Bronchial epithelial cell (primary cell): ENCODE measurements at regions not wholly inside any gene's neighbourhood (a gene's known extent, or its start where the extent isn't known, plus 50 kb on each side); places are given as distances from the start of the nearest gene placed in this dataset.

Experiments
- DNase-seq: peaks from one replicate; pipeline ENCODE4 v3.0.0-alpha.2; 2010; ENCODE audit warnings: low read depth
- FAIRE-seq: peaks from 2 replicates; lab custom pipeline; 2011; peaks lifted over from hg19 to GRCh38; lab: Jason Lieb, UNC
- H3K27me3 ChIP-seq: 2 replicates; pipeline ENCODE4 v1.5.1; 2011; ENCODE audit warnings: low read length; ENCODE audit not compliant: control insufficient read depth, insufficient read depth
- H3K36me3 ChIP-seq: 2 replicates; pipeline ENCODE4 v1.5.1; 2011; ENCODE audit warnings: low read length; ENCODE audit not compliant: control insufficient read depth, insufficient read depth
- H3K4me3 ChIP-seq: 2 replicates; pipeline ENCODE4 v1.5.1; 2011; ENCODE audit warnings: mild to moderate bottlenecking, low read depth, low read length, control low read depth
- TF ChIP-seq, protein P1 (sequence below): IDR thresholded peaks from 2 replicates; pipeline ENCODE4 v1.5.1; 2011; ENCODE audit warnings: mild to moderate bottlenecking, moderate library complexity, low read length, control low read depth, inconsistent platforms; ENCODE audit not compliant: insufficient read depth, severe bottlenecking

DNA sequence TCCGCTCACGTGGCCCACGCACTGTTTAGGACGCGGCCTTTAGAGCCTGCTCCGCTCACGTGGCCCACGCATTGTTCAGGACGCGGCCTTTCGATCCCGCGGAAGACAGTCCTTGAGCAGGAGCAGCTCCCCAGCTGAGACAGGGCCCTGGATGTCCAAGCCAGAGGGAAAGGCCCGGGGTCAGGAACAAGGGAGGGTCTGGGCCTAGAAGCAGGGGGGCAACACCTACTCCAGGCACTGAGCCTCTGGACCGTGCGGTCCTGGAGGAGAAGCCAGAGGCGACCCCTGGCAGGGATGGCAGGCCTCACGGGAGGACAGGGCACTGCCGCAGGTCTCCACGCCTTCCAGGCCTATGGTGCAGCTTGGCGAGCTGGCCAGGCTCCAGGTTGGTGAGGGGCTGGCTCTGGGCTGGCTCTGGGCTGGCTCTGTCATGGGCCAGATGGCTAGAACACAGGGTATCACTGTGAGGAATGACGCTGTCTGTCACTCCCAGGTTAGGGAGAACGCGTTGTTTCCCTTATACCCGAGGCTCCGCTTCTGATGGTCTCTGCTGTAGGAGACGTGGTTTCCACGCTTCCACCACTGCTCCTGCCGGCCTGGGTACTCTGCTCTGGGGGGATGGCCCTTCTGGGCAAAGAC, 341.7 kb downstream of the TMEM121 start:
- FAIRE-seq = no peak
- H3K27me3 ChIP-seq = no peaks in the 10 kb centered on the region
- DNase-seq = no peak
- H3K4me3 ChIP-seq = no peak overlapping the region
- H3K36me3 ChIP-seq = no peaks in the 10 kb centered on the region
- TF ChIP-seq, protein P1, sequence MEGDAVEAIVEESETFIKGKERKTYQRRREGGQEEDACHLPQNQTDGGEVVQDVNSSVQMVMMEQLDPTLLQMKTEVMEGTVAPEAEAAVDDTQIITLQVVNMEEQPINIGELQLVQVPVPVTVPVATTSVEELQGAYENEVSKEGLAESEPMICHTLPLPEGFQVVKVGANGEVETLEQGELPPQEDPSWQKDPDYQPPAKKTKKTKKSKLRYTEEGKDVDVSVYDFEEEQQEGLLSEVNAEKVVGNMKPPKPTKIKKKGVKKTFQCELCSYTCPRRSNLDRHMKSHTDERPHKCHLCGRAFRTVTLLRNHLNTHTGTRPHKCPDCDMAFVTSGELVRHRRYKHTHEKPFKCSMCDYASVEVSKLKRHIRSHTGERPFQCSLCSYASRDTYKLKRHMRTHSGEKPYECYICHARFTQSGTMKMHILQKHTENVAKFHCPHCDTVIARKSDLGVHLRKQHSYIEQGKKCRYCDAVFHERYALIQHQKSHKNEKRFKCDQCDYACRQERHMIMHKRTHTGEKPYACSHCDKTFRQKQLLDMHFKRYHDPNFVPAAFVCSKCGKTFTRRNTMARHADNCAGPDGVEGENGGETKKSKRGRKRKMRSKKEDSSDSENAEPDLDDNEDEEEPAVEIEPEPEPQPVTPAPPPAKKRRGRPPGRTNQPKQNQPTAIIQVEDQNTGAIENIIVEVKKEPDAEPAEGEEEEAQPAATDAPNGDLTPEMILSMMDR = no peak

DNA sequence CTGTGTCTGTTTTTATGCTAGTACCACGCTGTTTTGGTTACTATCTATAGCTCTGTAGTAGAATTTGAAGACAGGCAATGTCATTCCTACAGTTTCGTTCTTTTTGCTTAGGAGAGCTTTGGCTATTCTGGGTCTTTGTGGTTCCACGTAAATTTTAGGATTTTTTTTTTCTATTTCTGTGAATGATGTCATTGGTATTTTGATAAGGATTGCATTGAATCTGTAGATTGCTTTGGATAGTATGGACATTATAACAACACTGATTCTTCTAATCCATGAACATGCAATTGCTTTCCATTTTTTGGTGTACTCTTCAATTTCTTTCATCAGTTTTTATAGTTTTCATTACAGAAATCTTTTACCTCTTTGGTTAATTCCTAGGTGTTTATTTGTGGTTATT, 345.2 kb downstream of the TMEM121 start:
- H3K4me3 ChIP-seq = no peak overlapping the region
- TF ChIP-seq, protein P1 = no peak
- no peaks in the 10 kb centered on the region for H3K27me3 ChIP-seq
- no peaks in the 10 kb centered on the region for H3K36me3 ChIP-seq
- FAIRE-seq (no peak), DNase-seq (no peak)

DNA sequence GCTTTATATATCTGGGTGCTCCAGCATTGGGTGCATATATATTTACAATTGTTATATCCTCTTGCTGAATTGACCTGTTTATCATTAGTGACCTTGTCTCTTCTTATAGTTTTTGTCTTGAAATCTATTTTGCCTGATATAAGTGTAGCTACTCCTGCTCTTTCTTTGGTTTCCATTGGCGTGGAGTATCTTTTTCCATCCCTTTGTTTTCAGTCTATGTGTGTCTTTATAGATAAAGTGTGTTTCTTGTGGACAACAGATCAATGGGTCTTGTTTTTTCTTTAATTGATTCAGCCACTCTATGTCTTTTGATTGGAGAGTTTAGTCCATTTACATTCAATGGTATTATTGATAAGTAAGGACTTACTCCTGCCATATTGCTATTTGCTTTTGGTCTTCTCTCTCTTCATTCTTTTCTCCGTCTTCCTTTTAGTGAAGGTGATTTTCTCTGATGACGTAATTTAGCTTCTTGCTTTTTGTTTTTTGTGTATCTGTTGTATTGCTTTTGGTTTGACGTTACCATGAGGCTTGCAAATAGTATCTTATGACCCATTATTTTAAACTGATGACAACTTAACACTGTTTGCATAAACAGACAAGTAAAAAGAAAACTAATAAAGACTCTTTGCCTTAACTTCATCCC, 347.6 kb downstream of the TMEM121 start:
- Histone ChIP-seq H3K27me3 (no peaks in the 10 kb centered on the region), H3K36me3 (no peaks in the 10 kb centered on the region), H3K4me3 (no peak overlapping the region)
- TF ChIP-seq, protein P1 = no peak
- FAIRE-seq (no peak), DNase-seq (no peak)

DNA sequence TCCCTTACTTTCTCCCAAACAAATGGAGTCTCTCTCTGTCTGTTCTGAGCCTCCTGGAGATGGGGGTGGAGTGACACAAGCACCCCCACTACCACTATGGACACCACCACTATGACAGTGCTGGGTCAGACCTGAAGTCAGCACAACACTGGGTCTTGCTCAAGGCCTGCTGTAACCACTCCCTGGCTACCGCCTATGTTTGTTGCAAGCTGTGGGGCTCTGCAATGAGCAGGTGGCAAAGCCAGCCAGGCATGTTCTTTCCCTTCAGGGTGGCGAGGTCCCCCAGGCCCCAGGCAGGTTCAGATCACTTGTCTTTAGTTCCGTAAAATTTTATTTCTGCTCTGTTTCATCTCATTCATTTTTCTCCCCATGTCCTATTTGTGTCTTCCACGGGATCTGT, 349.8 kb downstream of the TMEM121 start:
- no peak for DNase-seq
- TF ChIP-seq, protein P1 = no peak
- Histone ChIP-seq H3K36me3 (no peaks in the 10 kb centered on the region), H3K27me3 (no peaks in the 10 kb centered on the region), H3K4me3 (no peak overlapping the region)
- FAIRE-seq = no peak

DNA sequence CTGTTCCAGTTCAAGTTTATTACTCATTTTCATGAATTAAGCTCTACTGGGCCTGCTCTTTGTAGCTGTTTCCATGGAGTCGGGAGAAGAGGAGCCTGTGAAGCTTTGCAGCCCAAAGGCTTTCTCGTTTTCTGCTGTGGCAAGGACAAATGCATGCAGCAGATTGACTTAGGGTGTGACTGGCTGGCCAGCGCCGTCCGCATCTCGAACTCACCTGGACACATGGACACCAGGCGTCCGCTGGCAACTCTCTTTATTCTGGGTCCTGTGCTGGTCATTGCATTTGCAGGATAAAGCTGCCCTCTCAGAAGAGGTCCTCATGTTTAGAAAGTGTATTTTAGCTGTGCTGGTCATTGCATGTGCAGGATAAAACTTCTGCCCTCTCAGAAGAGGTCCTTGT, 350.4 kb downstream of the TMEM121 start:
- no peak for FAIRE-seq
- no peaks in the 10 kb centered on the region for H3K27me3 ChIP-seq
- DNase-seq = no peak

More for the DNA sequence above, 350.4 kb downstream of the TMEM121 start:
- no peak overlapping the region for H3K4me3 ChIP-seq
- TF ChIP-seq, protein P1 = no peak
- no peaks in the 10 kb centered on the region for H3K36me3 ChIP-seq
